HEK293 (cell line): ENCODE measurements at regions not wholly inside any gene's neighbourhood (a gene's known extent, or its start where the extent isn't known, plus 50 kb on each side); places are given as distances from the start of the nearest gene placed in this dataset.

Source experiments
- CTCF ChIA-PET: fragments of 350-600 bp; formaldehyde crosslinking; extraction: SDS; loops from one replicate; lab custom pipeline; 2021; ENCODE audit warnings: antibody characterized with exemption; lab: Yijun Ruan, JAX
- POLR2A ChIA-PET: fragments of 300-600 bp; formaldehyde crosslinking; extraction: SDS; loops from one replicate; lab custom pipeline; 2020; ENCODE audit warnings: antibody characterized with exemption, inconsistent platforms; lab: Yijun Ruan, JAX
- H3K27ac ChIP-seq: fragments of 200-500 bp; sonication (Bioruptor generic); 2 replicates; pipeline ENCODE4 v1.5.1; 2014; ENCODE audit warnings: low read depth, low read length, control low read depth, inconsistent platforms; ENCODE audit errors: extremely low read depth
- H3K36me3 ChIP-seq, 2 experiments: fragments of 200-500 bp in 1 of 2; sonication (Bioruptor generic) in 1 of 2; 1 replicate in 1 of 2; 2 replicates in 1 of 2; pipeline ENCODE4 v1.5.1; 2014 to 2017; ENCODE audit warnings: inconsistent platforms in 2 of 2, low read length in 2 of 2; ENCODE audit not compliant: control insufficient read depth in 2 of 2, insufficient read depth in 1 of 2
- H3K4me1 ChIP-seq: fragments of 200-500 bp; sonication (Bioruptor generic); 2 replicates; pipeline ENCODE4 v1.5.1; 2014; ENCODE audit warnings: mild to moderate bottlenecking, low read length, inconsistent platforms; ENCODE audit not compliant: control insufficient read depth, insufficient read depth
- H3K4me3 ChIP-seq: 2 replicates; pipeline ENCODE4 v1.5.1; 2011; ENCODE audit warnings: low read depth, mild to moderate bottlenecking, control low read depth, low read length, moderate library complexity
- H3K9me3 ChIP-seq: fragments of 200-500 bp; sonication (Bioruptor generic); 2 replicates; pipeline ENCODE4 v1.5.1; 2014; ENCODE audit warnings: low read depth, low read length, inconsistent platforms; ENCODE audit not compliant: control insufficient read depth, insufficient read depth
- ATF2 ChIP-seq: fragments of 450-650 bp; formaldehyde crosslinking; IDR thresholded peaks from 2 replicates; pipeline ENCODE4 v1.5.1; 2016; ENCODE audit warnings: missing biosample characterization, missing genetic modification characterization, low read depth
- EGR2 ChIP-seq: fragments of 450-650 bp; formaldehyde crosslinking; IDR thresholded peaks from 2 replicates; pipeline ENCODE4 v1.5.1; 2016; ENCODE audit warnings: low read depth, missing biosample characterization, missing genetic modification characterization
- GFI1B ChIP-seq: fragments of 450-650 bp; formaldehyde crosslinking; IDR thresholded peaks from 2 replicates; pipeline ENCODE4 v1.5.1; 2016; ENCODE audit warnings: missing biosample characterization, missing genetic modification characterization
- GLIS2 ChIP-seq: fragments of 450-650 bp; formaldehyde crosslinking; IDR thresholded peaks from 2 replicates; pipeline ENCODE4 v1.5.1; 2016; ENCODE audit warnings: missing biosample characterization, missing genetic modification characterization
- PRDM4 ChIP-seq: fragments of 450-650 bp; formaldehyde crosslinking; IDR thresholded peaks from 2 replicates; pipeline ENCODE4 v1.5.1; 2017; ENCODE audit warnings: missing biosample characterization, missing genetic modification characterization
- REPIN1 ChIP-seq: fragments of 450-650 bp; formaldehyde crosslinking; IDR thresholded peaks from 2 replicates; pipeline ENCODE4 v1.5.1; 2017; ENCODE audit warnings: missing biosample characterization, missing genetic modification characterization, low read depth
- SP2 ChIP-seq: fragments of 450-650 bp; formaldehyde crosslinking; IDR thresholded peaks from 2 replicates; pipeline ENCODE4 v1.5.1; 2016; ENCODE audit warnings: missing biosample characterization, missing genetic modification characterization
- SP3 ChIP-seq: fragments of 450-650 bp; formaldehyde crosslinking; IDR thresholded peaks from 2 replicates; pipeline ENCODE4 v1.5.1; 2016; ENCODE audit warnings: missing biosample characterization, missing genetic modification characterization
- WT1 ChIP-seq: fragments of 450-650 bp; formaldehyde crosslinking; IDR thresholded peaks from 2 replicates; pipeline ENCODE4 v1.5.1; 2016; ENCODE audit warnings: missing biosample characterization, missing genetic modification characterization
- ZNF121 ChIP-seq: fragments of 450-650 bp; formaldehyde crosslinking; IDR thresholded peaks from 2 replicates; pipeline ENCODE4 v1.5.1; 2016; ENCODE audit warnings: missing biosample characterization, missing genetic modification characterization
- ZNF157 ChIP-seq: fragments of 450-650 bp; formaldehyde crosslinking; IDR thresholded peaks from 2 replicates; pipeline ENCODE4 v1.5.1; 2016; ENCODE audit warnings: missing biosample characterization, missing genetic modification characterization
- ZNF302 ChIP-seq: fragments of 450-650 bp; formaldehyde crosslinking; IDR thresholded peaks from 2 replicates; pipeline ENCODE4 v1.5.1; 2016; ENCODE audit warnings: missing biosample characterization, missing genetic modification characterization, low read depth
- ZNF404 ChIP-seq: fragments of 450-650 bp; formaldehyde crosslinking; IDR thresholded peaks from 2 replicates; pipeline ENCODE4 v1.5.1; 2017; ENCODE audit warnings: missing biosample characterization, missing genetic modification characterization
- ZNF518A ChIP-seq: fragments of 450-650 bp; formaldehyde crosslinking; conservative IDR thresholded peaks from 2 replicates; pipeline ENCODE4 v1.5.1; 2016; ENCODE audit warnings: low read depth, missing biosample characterization, missing genetic modification characterization
- ZNF600 ChIP-seq: fragments of 450-650 bp; formaldehyde crosslinking; IDR thresholded peaks from 2 replicates; pipeline ENCODE4 v1.5.1; 2016; ENCODE audit warnings: missing biosample characterization, missing genetic modification characterization
- ZNF624 ChIP-seq: fragments of 450-650 bp; formaldehyde crosslinking; IDR thresholded peaks from 2 replicates; pipeline ENCODE4 v1.5.1; 2017; ENCODE audit warnings: missing biosample characterization, missing genetic modification characterization
- ZNF639 ChIP-seq: fragments of 450-650 bp; formaldehyde crosslinking; IDR thresholded peaks from 2 replicates; pipeline ENCODE4 v1.5.1; 2016; ENCODE audit warnings: missing biosample characterization, missing genetic modification characterization
- ZNF670 ChIP-seq: fragments of 450-650 bp; formaldehyde crosslinking; IDR thresholded peaks from 2 replicates; pipeline ENCODE4 v1.5.1; 2016; ENCODE audit warnings: missing biosample characterization, missing genetic modification characterization, low read depth
- ZNF785 ChIP-seq: fragments of 450-650 bp; formaldehyde crosslinking; IDR thresholded peaks from 2 replicates; pipeline ENCODE4 v1.5.1; 2016; ENCODE audit warnings: missing biosample characterization, missing genetic modification characterization
- ZNF792 ChIP-seq: fragments of 450-650 bp; formaldehyde crosslinking; IDR thresholded peaks from 2 replicates; pipeline ENCODE4 v1.5.1; 2016; ENCODE audit warnings: missing biosample characterization, missing genetic modification characterization

GRCh38 chr1:82555501-82555900, 754.8 kb downstream of the ADGRL2 start:
- TF ChIP-seq ZNF302 = no peak
- no peak for TF ChIP-seq GFI1B (tag by site-specific recombination)
- TF ChIP-seq ZNF670 = no peak
- TF ChIP-seq ZNF121 = no peak
- TF ChIP-seq GLIS2 (tag by site-specific recombination) = no peak
- no peak for TF ChIP-seq ZNF792 (tag by site-specific recombination)
- TF ChIP-seq SP3 (tag by site-specific recombination) = no peak
- TF ChIP-seq ZNF639 (tag by site-specific recombination) = no peak
- TF ChIP-seq ZNF624 (tag by site-specific recombination) = no peak
- TF ChIP-seq ATF2 (tag by site-specific recombination) = no peak
- TF ChIP-seq ZNF404 (tag by site-specific recombination) = no peak
- TF ChIP-seq PRDM4 (tag by site-specific recombination) = no peak
- TF ChIP-seq ZNF157 (tag by site-specific recombination) = no peak
- TF ChIP-seq EGR2 (tag by site-specific recombination) = no peak
- no peak for TF ChIP-seq WT1 (tag by site-specific recombination)
- TF ChIP-seq ZNF518A = no peak
- H3K4me1 ChIP-seq = no peaks in the 10 kb centered on the region
- H3K9me3 ChIP-seq = no peaks in the 10 kb centered on the region
- H3K27ac ChIP-seq = no peak overlapping the region
- ChIA-PET CTCF (no interaction called here), POLR2A (no interaction called here)
- no peak overlapping the region for H3K4me3 ChIP-seq
- no peaks in the 10 kb centered on the region for H3K36me3 ChIP-seq

GRCh38 chr1:82549841-82550240, 749.1 kb downstream of the ADGRL2 start:
- ChIA-PET CTCF (no interaction called here), POLR2A (no interaction called here)
- H3K9me3 ChIP-seq = no peaks in the 10 kb centered on the region
- H3K27ac ChIP-seq = no peak overlapping the region
- no peaks in the 10 kb centered on the region for H3K4me1 ChIP-seq
- H3K36me3 ChIP-seq = no peaks in the 10 kb centered on the region
- TF ChIP-seq ZNF600 (tag by site-specific recombination) (no peak), REPIN1 (no peak), ZNF785 (tag by site-specific recombination) (no peak), SP2 (tag by site-specific recombination) (no peak)
- TF ChIP-seq, all 188 proteins: peak for 0
- no peak overlapping the region for H3K4me3 ChIP-seq
